ENCODE measurements at regions not wholly inside any gene's neighbourhood (a gene's known extent, or its start where the extent isn't known, plus 50 kb on each side); places are given as distances from the start of the nearest gene placed in this dataset.

DNA sequence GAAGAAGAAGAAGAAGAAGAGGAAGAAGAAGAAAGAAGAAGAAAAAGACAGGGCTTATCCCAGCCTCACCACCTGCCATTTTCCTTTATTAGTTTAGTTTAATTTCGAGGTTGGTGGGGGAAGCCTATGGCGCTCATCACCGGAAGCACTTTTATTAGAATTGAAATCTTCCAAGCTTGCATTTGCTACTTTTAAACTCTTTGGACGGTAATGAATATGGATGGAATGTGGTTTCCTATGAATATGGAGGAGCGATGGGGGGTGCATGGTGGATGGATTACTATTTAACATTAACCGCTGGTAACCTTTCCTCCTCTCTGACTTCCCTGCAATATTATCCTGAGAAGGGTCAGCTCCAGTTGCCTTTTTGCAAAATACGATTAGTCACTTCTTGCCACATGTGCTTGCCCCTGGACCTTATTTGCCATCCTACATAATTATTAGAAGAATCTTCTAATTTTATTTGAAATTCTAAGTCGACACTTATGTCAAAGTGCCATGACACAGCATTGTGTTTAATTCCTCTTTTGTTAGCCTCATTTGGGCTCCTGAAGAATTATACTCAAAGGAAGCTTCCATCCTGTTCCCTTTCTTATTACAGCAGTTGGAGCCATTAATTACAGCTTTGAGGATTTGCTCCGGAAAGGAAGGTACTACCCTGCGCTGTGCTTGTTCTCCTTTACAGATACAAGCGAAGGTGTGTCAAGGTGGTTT, 424.5 kb downstream of the VRK1 start:
- Mint-ChIP-seq H3K9me3 (no peaks in the 10 kb centered on the region), H3K36me3 (ENCODE audit: low read depth) (no peaks in the 10 kb centered on the region), H3K27me3 (ENCODE audit: low read depth, poor library complexity) (peaks cover 80% of the 10 kb centered on the region), H3K4me3 (no peak overlapping the region), H3K27ac (no peak overlapping the region), H3K4me1 (peaks cover 5% of the 10 kb centered on the region)
- TF ChIP-seq, protein P1, sequence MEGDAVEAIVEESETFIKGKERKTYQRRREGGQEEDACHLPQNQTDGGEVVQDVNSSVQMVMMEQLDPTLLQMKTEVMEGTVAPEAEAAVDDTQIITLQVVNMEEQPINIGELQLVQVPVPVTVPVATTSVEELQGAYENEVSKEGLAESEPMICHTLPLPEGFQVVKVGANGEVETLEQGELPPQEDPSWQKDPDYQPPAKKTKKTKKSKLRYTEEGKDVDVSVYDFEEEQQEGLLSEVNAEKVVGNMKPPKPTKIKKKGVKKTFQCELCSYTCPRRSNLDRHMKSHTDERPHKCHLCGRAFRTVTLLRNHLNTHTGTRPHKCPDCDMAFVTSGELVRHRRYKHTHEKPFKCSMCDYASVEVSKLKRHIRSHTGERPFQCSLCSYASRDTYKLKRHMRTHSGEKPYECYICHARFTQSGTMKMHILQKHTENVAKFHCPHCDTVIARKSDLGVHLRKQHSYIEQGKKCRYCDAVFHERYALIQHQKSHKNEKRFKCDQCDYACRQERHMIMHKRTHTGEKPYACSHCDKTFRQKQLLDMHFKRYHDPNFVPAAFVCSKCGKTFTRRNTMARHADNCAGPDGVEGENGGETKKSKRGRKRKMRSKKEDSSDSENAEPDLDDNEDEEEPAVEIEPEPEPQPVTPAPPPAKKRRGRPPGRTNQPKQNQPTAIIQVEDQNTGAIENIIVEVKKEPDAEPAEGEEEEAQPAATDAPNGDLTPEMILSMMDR (IDR thresholded peaks at IDR 0.05): no peak
- DNase-seq: no peak

DNA sequence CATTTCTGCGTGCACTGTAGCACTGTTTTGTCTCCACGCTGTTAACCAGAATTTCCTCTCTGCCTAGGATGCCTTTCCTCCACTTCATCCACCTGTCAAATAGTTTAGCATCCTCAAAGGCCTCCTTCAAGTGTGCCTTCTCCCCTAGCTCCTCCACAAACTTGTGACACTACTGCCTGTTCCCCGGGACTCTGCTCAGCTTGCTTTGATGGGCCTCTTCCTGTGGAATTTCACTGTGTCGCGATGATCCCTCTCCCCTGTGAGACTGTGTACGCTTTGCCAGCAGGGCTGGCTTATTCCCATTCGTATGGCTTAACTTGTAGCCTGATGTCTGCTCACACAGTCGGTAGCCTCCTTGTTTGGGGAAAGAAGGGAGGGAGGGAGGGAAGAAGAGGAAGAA, 426.8 kb downstream of the VRK1 start:
- Mint-ChIP-seq H3K36me3 (ENCODE audit: low read depth) (no peaks in the 10 kb centered on the region), H3K27ac (no peak overlapping the region), H3K4me3 (no peak overlapping the region), H3K4me1 (peaks cover 5% of the 10 kb centered on the region), H3K9me3 (no peaks in the 10 kb centered on the region), H3K27me3 (ENCODE audit: low read depth, poor library complexity) (peaks cover 64% of the 10 kb centered on the region)
- no peak for DNase-seq
- TF ChIP-seq, protein P1 (IDR thresholded peaks at IDR 0.05): no peak

DNA sequence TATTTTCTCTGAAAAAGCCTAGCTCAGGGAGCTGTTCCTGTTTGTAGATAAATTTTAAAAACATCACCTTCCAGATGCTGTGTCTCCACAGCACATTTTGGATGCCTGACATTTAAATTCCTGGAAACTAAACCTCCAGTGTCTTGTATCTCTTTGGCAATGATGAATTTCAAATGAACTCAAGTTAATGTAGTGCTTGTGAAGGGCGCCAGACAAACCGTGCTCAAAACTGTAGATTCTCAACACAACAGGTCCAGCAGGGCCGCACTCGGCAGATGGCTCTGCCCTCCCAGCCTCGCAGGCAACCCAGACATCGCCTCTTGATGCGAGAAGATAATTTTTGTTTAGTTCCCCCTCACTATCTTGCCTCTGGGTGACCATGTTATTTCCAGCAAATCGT, 432.9 kb downstream of the VRK1 start:
- Mint-ChIP-seq H3K27me3 (ENCODE audit: low read depth, poor library complexity) (peaks cover 24% of the 10 kb centered on the region), H3K4me1 (no peaks in the 10 kb centered on the region), H3K4me3 (no peak overlapping the region), H3K9me3 (no peaks in the 10 kb centered on the region), H3K27ac (no peak overlapping the region), H3K36me3 (ENCODE audit: low read depth) (no peaks in the 10 kb centered on the region)
- no peak for DNase-seq
- TF ChIP-seq, protein P1 (IDR thresholded peaks at IDR 0.05): no peak

DNA sequence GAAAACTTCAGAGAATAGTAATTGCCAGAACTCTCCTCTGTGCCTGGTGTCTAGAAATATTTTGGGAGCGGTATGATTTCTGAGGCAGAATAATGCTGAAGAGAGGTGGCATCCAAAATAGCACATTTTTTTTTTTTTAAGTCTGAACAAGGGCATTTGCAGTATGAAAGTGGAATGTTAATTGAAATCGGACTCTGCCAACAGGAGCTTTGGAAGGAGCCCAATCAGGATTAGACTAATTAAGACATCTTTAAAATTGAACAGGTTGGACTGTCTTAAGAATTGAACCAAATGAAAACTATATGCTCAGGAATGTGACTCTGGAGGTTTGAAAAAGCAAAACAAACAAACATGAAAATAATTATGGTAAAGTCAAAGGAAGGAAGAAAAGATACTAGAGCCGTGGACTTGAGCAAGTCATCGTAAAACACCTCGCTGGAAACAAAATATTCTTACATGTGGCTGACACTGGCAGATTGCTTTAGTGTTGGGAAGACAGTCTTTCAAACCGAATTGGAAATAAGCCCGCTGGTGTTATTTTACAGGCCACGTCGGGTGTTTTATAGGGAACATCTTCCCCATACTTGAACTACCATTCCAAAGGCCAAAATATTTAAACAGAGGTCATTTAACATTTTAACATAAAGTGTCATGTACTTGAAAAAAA, 436.3 kb downstream of the VRK1 start:
- no peaks in the 10 kb centered on the region for H3K4me1 Mint-ChIP-seq
- H3K36me3 Mint-ChIP-seq (ENCODE audit: low read depth): no peaks in the 10 kb centered on the region
- H3K27me3 Mint-ChIP-seq (ENCODE audit: low read depth, poor library complexity): peaks cover 20% of the 10 kb centered on the region
- H3K27ac Mint-ChIP-seq: no peak overlapping the region
- TF ChIP-seq, protein P1 (IDR thresholded peaks at IDR 0.05): no peak
- H3K4me3 Mint-ChIP-seq: no peak overlapping the region
- no peaks in the 10 kb centered on the region for H3K9me3 Mint-ChIP-seq
- DNase-seq: no peak

DNA sequence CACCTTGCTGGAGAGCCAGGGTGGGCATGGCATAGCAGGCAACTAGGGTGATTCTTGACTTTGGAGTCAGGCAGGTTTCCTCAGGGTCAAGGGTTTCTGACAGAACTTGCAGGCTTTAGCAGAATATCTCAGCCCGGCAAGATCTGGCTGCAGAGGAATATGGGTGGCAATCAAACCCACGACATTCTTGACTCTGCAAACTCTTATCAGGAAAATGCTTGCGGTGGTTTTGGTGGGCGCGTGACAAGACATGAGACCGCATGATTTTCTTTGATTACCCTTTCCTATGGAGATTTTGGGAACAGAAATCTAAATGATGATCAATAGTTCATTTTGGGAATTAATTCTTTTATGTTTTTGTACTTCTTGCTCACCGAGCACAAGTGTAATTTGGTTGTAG, 449.5 kb downstream of the VRK1 start:
- Mint-ChIP-seq H3K4me1 (no peaks in the 10 kb centered on the region), H3K9me3 (no peaks in the 10 kb centered on the region), H3K27ac (no peak overlapping the region), H3K36me3 (ENCODE audit: low read depth) (no peaks in the 10 kb centered on the region), H3K27me3 (ENCODE audit: low read depth, poor library complexity) (peaks cover 34% of the 10 kb centered on the region), H3K4me3 (no peak overlapping the region)
- DNase-seq: no peak
- TF ChIP-seq, protein P1 (IDR thresholded peaks at IDR 0.05): no peak

DNA sequence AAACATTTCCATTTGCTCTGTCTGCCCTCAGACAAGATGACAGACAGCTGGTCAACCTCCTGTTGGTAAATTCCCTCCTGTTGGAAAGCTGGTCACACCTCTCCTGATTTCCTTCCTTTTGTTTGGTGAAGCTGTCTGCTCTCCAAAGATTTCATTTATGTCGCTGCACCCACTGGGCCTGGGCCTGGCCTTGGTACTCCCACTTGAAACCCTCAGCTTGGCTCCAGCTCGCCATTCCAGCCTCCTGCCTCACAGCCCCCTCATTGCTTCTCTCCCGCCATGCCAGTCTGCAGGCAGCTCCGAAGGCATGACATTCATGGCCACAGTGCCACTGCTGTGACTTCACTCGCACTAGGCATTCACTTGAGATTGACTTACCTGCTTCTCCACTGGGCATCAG, 451.8 kb downstream of the VRK1 start:
- Mint-ChIP-seq H3K36me3 (ENCODE audit: low read depth) (no peaks in the 10 kb centered on the region), H3K27ac (no peak overlapping the region), H3K4me3 (no peak overlapping the region), H3K4me1 (no peaks in the 10 kb centered on the region), H3K27me3 (ENCODE audit: low read depth, poor library complexity) (peaks cover 42% of the 10 kb centered on the region), H3K9me3 (no peaks in the 10 kb centered on the region)
- DNase-seq: no peak
- TF ChIP-seq, protein P1 (IDR thresholded peaks at IDR 0.05): no peak

Measured in nephron progenitor cell (in vitro differentiated cells).